ENCODE measurements at regions not wholly inside any gene's neighbourhood (a gene's known extent, or its start where the extent isn't known, plus 50 kb on each side); places are given as distances from the start of the nearest gene placed in this dataset.

GRCh38 chr9:99735041-99735440 lies 86.6 kb upstream of the NR4A3 start (continued):
- TF ChIP-seq HDAC2 (IDR thresholded peaks at IDR 0.05; ENCODE audit: borderline replicate concordance in 1 of 2, low read depth in 2 of 2, low read length in 2 of 2): no peak
- no peak for TF ChIP-seq ATF3 (IDR thresholded peaks at IDR 0.05; ENCODE audit: insufficient read depth, low read depth, low read length)
- TF ChIP-seq KDM4A (IDR thresholded peaks at IDR 0.05; ENCODE audit: low read depth, low read length, severe bottlenecking): no peak
- TF ChIP-seq SIN3A (conservative IDR thresholded peaks at IDR 0.05 in 1 of 2, IDR thresholded peaks at IDR 0.05 in 1 of 2; ENCODE audit: low read depth in 1 of 2, low read length in 2 of 2): no peak
